Osteoblast (primary cell): ENCODE measurements at regions not wholly inside any gene's neighbourhood (a gene's known extent, or its start where the extent isn't known, plus 50 kb on each side); places are given as distances from the start of the nearest gene placed in this dataset.

Experiments used
- DNase-seq: peaks from one replicate; pipeline ENCODE4 v3.0.0; 2011; ENCODE audit warnings: low spot score, mixed read lengths; ENCODE audit not compliant: insufficient read length; ENCODE audit errors: missing footprints
- H2AFZ ChIP-seq: 2 replicates; pipeline ENCODE4 v1.6.0; 2011; ENCODE audit warnings: mild to moderate bottlenecking, low read length
- H3K27ac ChIP-seq: 2 replicates; pipeline ENCODE4 v1.5.1; 2011; ENCODE audit warnings: mild to moderate bottlenecking, low read depth, low read length, moderate library complexity
- H3K27me3 ChIP-seq: 2 replicates; pipeline ENCODE4 v1.6.0; 2012; ENCODE audit warnings: mild to moderate bottlenecking, control low read depth, inconsistent platforms, low read length, moderate library complexity; ENCODE audit not compliant: insufficient read depth
- H3K36me3 ChIP-seq: 2 replicates; pipeline ENCODE4 v1.5.1; 2011; ENCODE audit warnings: mild to moderate bottlenecking, low read length, control low read depth, moderate library complexity; ENCODE audit not compliant: insufficient read depth
- H3K4me1 ChIP-seq: 2 replicates; pipeline ENCODE4 v1.5.1; 2011; ENCODE audit warnings: mild to moderate bottlenecking, low read length, control low read depth, moderate library complexity; ENCODE audit not compliant: insufficient read depth
- H3K4me2 ChIP-seq: 2 replicates; pipeline ENCODE4 v1.6.0; 2011; ENCODE audit warnings: mild to moderate bottlenecking, low read length; ENCODE audit not compliant: insufficient read depth
- H3K4me3 ChIP-seq: fragments of 200-600 bp; sonication (generic); 3 replicates; pipeline ENCODE4 v1.5.1; 2012; ENCODE audit warnings: mild to moderate bottlenecking, low read length, inconsistent platforms; ENCODE audit not compliant: insufficient read depth
- H3K79me2 ChIP-seq: 2 replicates; pipeline ENCODE4 v1.6.0; 2012; ENCODE audit warnings: mild to moderate bottlenecking, low read length, control low read depth, inconsistent platforms; ENCODE audit not compliant: insufficient read depth
- H3K9me3 ChIP-seq: 2 replicates; pipeline ENCODE4 v1.5.1; 2011; ENCODE audit warnings: low read depth, low read length, control low read depth
- H4K20me1 ChIP-seq: 2 replicates; pipeline ENCODE4 v1.6.0; 2012; ENCODE audit warnings: mild to moderate bottlenecking, low read length, control low read depth; ENCODE audit not compliant: insufficient read depth
- TF ChIP-seq, protein P1 (sequence below): IDR thresholded peaks from 2 replicates; pipeline ENCODE4 v1.5.1; 2011; ENCODE audit warnings: mild to moderate bottlenecking, low read depth, low read length, moderate library complexity; ENCODE audit errors: extremely low read depth

DNA sequence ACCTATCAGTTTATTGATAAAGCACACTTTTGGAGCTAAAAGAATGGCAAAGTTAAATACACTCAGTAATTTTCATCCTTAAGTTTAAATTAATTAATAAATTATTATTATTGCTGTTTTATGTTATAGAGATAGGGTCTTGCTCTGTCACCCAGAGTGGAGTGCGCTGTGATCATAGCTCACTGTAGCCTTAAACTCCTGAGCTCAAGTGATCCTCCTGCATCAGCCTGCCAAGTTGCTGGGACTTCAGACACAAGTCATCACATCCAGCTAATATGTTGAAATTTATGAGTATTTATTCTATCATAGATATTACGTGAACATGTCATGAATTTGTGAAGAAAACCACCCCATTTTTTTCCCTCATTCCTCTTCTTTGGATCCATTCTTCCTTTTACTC lies 64.2 kb downstream of the GJA1 start:
- H3K36me3 ChIP-seq = no peaks in the 10 kb centered on the region
- H3K4me3 ChIP-seq = no peak overlapping the region
- H2AFZ ChIP-seq = no peak overlapping the region
- H3K4me1 ChIP-seq = peaks cover 15% of the 10 kb centered on the region
- DNase-seq = peak; percentile 4
- no peaks in the 10 kb centered on the region for H3K27me3 ChIP-seq
- H3K27ac ChIP-seq = no peak overlapping the region
- TF ChIP-seq, protein P1, sequence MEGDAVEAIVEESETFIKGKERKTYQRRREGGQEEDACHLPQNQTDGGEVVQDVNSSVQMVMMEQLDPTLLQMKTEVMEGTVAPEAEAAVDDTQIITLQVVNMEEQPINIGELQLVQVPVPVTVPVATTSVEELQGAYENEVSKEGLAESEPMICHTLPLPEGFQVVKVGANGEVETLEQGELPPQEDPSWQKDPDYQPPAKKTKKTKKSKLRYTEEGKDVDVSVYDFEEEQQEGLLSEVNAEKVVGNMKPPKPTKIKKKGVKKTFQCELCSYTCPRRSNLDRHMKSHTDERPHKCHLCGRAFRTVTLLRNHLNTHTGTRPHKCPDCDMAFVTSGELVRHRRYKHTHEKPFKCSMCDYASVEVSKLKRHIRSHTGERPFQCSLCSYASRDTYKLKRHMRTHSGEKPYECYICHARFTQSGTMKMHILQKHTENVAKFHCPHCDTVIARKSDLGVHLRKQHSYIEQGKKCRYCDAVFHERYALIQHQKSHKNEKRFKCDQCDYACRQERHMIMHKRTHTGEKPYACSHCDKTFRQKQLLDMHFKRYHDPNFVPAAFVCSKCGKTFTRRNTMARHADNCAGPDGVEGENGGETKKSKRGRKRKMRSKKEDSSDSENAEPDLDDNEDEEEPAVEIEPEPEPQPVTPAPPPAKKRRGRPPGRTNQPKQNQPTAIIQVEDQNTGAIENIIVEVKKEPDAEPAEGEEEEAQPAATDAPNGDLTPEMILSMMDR = no peak
- no peaks in the 10 kb centered on the region for H3K79me2 ChIP-seq
- no peak overlapping the region for H3K4me2 ChIP-seq
- no peaks in the 10 kb centered on the region for H4K20me1 ChIP-seq
- no peaks in the 10 kb centered on the region for H3K9me3 ChIP-seq

DNA sequence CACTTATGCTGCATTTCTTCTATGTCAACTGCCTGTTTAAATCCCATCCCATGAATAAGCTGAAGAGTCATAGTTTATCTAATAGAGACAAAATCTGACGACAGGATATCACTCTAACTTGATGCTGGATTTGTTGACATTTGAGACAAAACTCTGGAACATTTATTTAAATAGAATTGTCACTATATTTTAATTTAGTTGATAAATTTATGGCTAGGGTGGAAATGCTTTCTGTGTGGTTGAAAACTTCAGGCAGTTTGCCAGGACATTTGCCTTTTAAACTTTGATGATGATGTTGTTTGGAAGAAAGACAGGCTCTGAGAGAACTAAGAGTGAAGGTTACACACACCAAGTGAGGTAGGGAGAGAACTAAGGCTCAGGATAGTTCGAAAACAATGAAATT lies 68.1 kb downstream of the GJA1 start:
- no peaks in the 10 kb centered on the region for H3K27me3 ChIP-seq
- no peaks in the 10 kb centered on the region for H3K36me3 ChIP-seq
- TF ChIP-seq, protein P1 = no peak
- peak overlapping the region; percentile 72 for H2AFZ ChIP-seq
- peaks cover 32% of the 10 kb centered on the region for H3K4me1 ChIP-seq
- peak overlapping the region; percentile 97 for H3K27ac ChIP-seq
- H3K79me2 ChIP-seq = peaks cover 4% of the 10 kb centered on the region
- H3K4me2 ChIP-seq = peak overlapping the region; percentile 56
- H3K9me3 ChIP-seq = no peaks in the 10 kb centered on the region
- H4K20me1 ChIP-seq = no peaks in the 10 kb centered on the region
- peak; percentile 4 for DNase-seq
- H3K4me3 ChIP-seq = no peak overlapping the region

DNA sequence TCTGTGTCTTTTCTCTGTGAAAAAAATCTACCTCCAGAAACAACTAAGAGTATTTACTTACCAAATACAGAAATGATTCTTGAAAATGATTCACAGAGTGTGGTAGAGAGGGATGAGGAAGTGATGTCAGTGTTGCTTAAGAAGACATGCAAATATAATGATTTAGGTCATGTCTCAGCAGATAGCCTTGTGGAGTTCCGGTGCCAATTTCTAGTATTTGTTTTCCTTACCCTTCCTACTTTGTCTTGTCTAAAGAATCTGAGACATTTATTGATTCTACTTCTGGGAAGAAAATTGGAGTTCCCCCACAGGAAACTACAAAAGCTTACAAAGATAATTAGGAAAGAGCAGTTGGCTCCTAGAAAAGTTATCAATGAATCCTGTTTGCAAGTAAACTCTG lies 68.8 kb downstream of the GJA1 start:
- Histone ChIP-seq H4K20me1 (no peaks in the 10 kb centered on the region), H3K4me2 (peak overlapping the region; percentile 56), H3K9me3 (no peaks in the 10 kb centered on the region), H3K27ac (peak overlapping the region; percentile 97), H2AFZ (no peak overlapping the region), H3K4me1 (peaks cover 35% of the 10 kb centered on the region), H3K27me3 (no peaks in the 10 kb centered on the region), H3K4me3 (no peak overlapping the region), H3K36me3 (no peaks in the 10 kb centered on the region), H3K79me2 (peaks cover 4% of the 10 kb centered on the region)
- DNase-seq = peak; percentile 52
- TF ChIP-seq, protein P1 = no peak

DNA sequence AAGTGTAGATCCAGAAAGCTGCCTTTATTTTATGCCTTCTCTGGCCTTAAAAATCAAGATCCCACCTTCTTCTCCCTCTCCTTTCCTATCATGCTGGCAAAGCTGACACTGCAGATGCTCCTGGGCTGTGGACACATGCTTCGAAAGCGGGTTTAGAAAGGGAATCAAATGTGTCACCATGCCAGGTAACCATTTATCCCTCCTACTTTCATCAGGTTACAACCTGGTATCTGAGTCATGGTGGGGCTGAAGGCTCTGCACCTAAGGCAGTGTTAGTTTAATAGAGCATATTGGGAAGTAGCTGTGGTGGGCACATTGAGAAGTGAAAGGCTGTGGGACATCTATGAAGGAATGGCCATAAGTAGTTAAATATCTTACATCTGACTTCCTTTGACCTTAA lies 69.8 kb downstream of the GJA1 start:
- Histone ChIP-seq H3K79me2 (peaks cover 4% of the 10 kb centered on the region), H2AFZ (no peak overlapping the region), H3K27me3 (no peaks in the 10 kb centered on the region), H3K4me2 (no peak overlapping the region), H3K27ac (peak overlapping the region; percentile 97), H3K36me3 (no peaks in the 10 kb centered on the region), H3K4me3 (no peak overlapping the region), H3K9me3 (no peaks in the 10 kb centered on the region), H3K4me1 (peaks cover 42% of the 10 kb centered on the region), H4K20me1 (no peaks in the 10 kb centered on the region)
- TF ChIP-seq, protein P1 = no peak
- DNase-seq = no peak
